Fibroblast of lung (primary cell): ENCODE measurements at regions not wholly inside any gene's neighbourhood (a gene's known extent, or its start where the extent isn't known, plus 50 kb on each side); places are given as distances from the start of the nearest gene placed in this dataset.

Source experiments
- DNase-seq, 2 donors: peaks; one replicate each; pipeline versions ENCODE4 v3.0.0 to v3.0.0-alpha.2; 2010; ENCODE audit warnings: low read depth in 2 of 2
- H2AFZ ChIP-seq: 2 replicates; pipeline ENCODE4 v1.5.1; 2012; ENCODE audit warnings: low read length, control low read depth, inconsistent platforms
- H3K27ac ChIP-seq: 2 replicates; pipeline ENCODE4 v1.5.1; 2011; ENCODE audit warnings: low read length, control low read depth; ENCODE audit not compliant: insufficient read depth
- H3K27me3 ChIP-seq: 2 replicates; pipeline ENCODE4 v1.5.1; 2011; ENCODE audit warnings: mild to moderate bottlenecking, low read length; ENCODE audit not compliant: control insufficient read depth, insufficient read depth
- H3K36me3 ChIP-seq: 2 replicates; pipeline ENCODE4 v1.5.1; 2011; ENCODE audit warnings: low read length; ENCODE audit not compliant: control insufficient read depth, insufficient read depth
- H3K4me1 ChIP-seq: 2 replicates; pipeline ENCODE4 v1.5.1; 2011; ENCODE audit warnings: low read length; ENCODE audit not compliant: control insufficient read depth, insufficient read depth; ENCODE audit errors: extremely low read depth
- H3K4me2 ChIP-seq: 2 replicates; pipeline ENCODE4 v1.5.1; 2011; ENCODE audit warnings: low read length, control low read depth; ENCODE audit not compliant: insufficient read depth; ENCODE audit errors: extremely low read depth
- H3K4me3 ChIP-seq, 4 experiments: fragments of 200-600 bp in 1 of 4; sonication (generic) in 1 of 4; replicated peaks in 1 of 4; 2 replicates each; pipeline ENCODE4 v1.5.1; 2011 to 2016; ENCODE audit warnings: low read length in 4 of 4, low read depth in 3 of 4, mild to moderate bottlenecking in 3 of 4, control low read depth in 2 of 4, inconsistent platforms in 1 of 4, mixed read lengths in 1 of 4; ENCODE audit not compliant: insufficient read depth in 1 of 4; ENCODE audit errors: control extremely low read depth in 1 of 4
- H3K79me2 ChIP-seq: 2 replicates; pipeline ENCODE4 v1.5.1; 2012; ENCODE audit warnings: mild to moderate bottlenecking, low read length, inconsistent platforms; ENCODE audit not compliant: control insufficient read depth, insufficient read depth
- H3K9ac ChIP-seq: 2 replicates; pipeline ENCODE4 v1.5.1; 2011; ENCODE audit warnings: mild to moderate bottlenecking, low read length, control low read depth; ENCODE audit not compliant: insufficient read depth
- H3K9me3 ChIP-seq: 2 replicates; pipeline ENCODE4 v1.5.1; 2012; ENCODE audit warnings: low read depth, low read length; ENCODE audit not compliant: control insufficient read depth, insufficient read depth
- H4K20me1 ChIP-seq: 2 replicates; pipeline ENCODE4 v1.5.1; 2011; ENCODE audit warnings: low read length; ENCODE audit not compliant: control insufficient read depth, insufficient read depth; ENCODE audit errors: extremely low read depth
- CTCF ChIP-seq, 2 donors: IDR thresholded peaks in 1 of 2; conservative IDR thresholded peaks in 1 of 2; 1 replicate in 1 of 2; 2 replicates in 1 of 2; pipeline ENCODE4 v1.5.1; 2011 to 2012; ENCODE audit warnings: low read length in 2 of 2, control low read depth in 1 of 2, inconsistent platforms in 1 of 2, low read depth in 1 of 2, mild to moderate bottlenecking in 1 of 2
- EZH2 ChIP-seq: IDR thresholded peaks from 2 replicates; pipeline ENCODE4 v1.5.1; 2012; ENCODE audit warnings: low read length, control low read depth, mild to moderate bottlenecking; ENCODE audit errors: missing control alignments

- Histone ChIP-seq H3K4me3 (no peak overlapping the region), H3K79me2 (no peaks in the 10 kb centered on the region), H3K27ac (no peak overlapping the region), H3K9me3 (no peaks in the 10 kb centered on the region), H2AFZ (no peak overlapping the region), H3K27me3 (no peaks in the 10 kb centered on the region), H3K4me1 (no peaks in the 10 kb centered on the region), H4K20me1 (no peaks in the 10 kb centered on the region), H3K9ac (no peak overlapping the region), H3K4me2 (no peak overlapping the region), H3K36me3 (no peaks in the 10 kb centered on the region)
- TF ChIP-seq EZH2 (no peak), CTCF (conservative IDR thresholded peaks at IDR 0.05 in 1 of 2, IDR thresholded peaks at IDR 0.05 in 1 of 2; ENCODE audit: low read depth in 1 of 2, low read length in 2 of 2) (no peak)
- DNase-seq: no peak
Measured at GRCh38 chr12:33187409-33187808, 252.2 kb downstream of the SYT10 start.

DNA sequence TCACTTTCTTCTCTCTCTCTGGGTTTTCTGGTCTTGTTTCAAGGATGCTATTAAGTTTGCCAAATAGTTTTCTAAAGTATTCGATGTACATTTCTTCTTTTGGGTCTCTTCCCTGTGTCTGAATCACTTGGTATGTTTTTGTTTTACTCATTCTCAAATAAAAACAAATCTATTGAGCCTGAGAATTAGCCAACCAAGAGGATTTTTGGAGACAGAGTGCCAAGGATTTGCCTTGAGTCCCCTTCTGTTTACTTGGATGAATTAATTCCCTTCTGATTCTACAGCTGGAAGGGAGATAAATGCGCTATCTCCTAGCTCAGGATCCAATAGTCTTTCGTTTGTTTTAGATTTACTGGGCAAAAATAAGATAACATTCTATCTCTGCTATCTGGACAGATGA, 255.5 kb downstream of the SYT10 start:
- Histone ChIP-seq H3K27me3 (no peaks in the 10 kb centered on the region), H3K4me1 (no peaks in the 10 kb centered on the region), H4K20me1 (no peaks in the 10 kb centered on the region), H3K27ac (no peak overlapping the region), H2AFZ (no peak overlapping the region), H3K79me2 (no peaks in the 10 kb centered on the region), H3K4me3 (no peak overlapping the region), H3K9ac (no peak overlapping the region), H3K4me2 (no peak overlapping the region), H3K9me3 (no peaks in the 10 kb centered on the region), H3K36me3 (no peaks in the 10 kb centered on the region)
- TF ChIP-seq EZH2: no peak
- TF ChIP-seq CTCF (conservative IDR thresholded peaks at IDR 0.05 in 1 of 2, IDR thresholded peaks at IDR 0.05 in 1 of 2; ENCODE audit: low read depth in 1 of 2, low read length in 2 of 2): no peak
- no peak for DNase-seq

- Histone ChIP-seq H3K4me3 (no peak overlapping the region), H4K20me1 (no peaks in the 10 kb centered on the region), H3K27me3 (no peaks in the 10 kb centered on the region), H3K79me2 (no peaks in the 10 kb centered on the region), H3K27ac (no peak overlapping the region), H3K9me3 (no peaks in the 10 kb centered on the region), H3K4me2 (no peak overlapping the region), H3K4me1 (no peaks in the 10 kb centered on the region), H2AFZ (no peak overlapping the region), H3K36me3 (no peaks in the 10 kb centered on the region), H3K9ac (no peak overlapping the region)
- TF ChIP-seq EZH2 (no peak), CTCF (conservative IDR thresholded peaks at IDR 0.05 in 1 of 2, IDR thresholded peaks at IDR 0.05 in 1 of 2; ENCODE audit: low read depth in 1 of 2, low read length in 2 of 2) (no peak)
- no peak for DNase-seq
Measured at GRCh38 chr12:33182485-33182884, 257.1 kb downstream of the SYT10 start.
